NOMO-1 treated with DMSO at 0.1 percent for 48 hours (cell line): ENCODE measurements at regions not wholly inside any gene's neighbourhood (a gene's known extent, or its start where the extent isn't known, plus 50 kb on each side); places are given as distances from the start of the nearest gene placed in this dataset.

ENCODE experiments used
- DNase-seq: peaks from one replicate; lab custom pipeline; 2025; ENCODE audit not compliant: unreplicated experiment; lab: John Stamatoyannopoulos, UW

- DNase-seq, result no peak
Measured at GRCh38 chr17:69880591-69881112, 194.4 kb upstream of the KCNJ16 start.

- DNase-seq, result no peak
Measured at GRCh38 chr17:69882281-69882680, 192.7 kb upstream of the KCNJ16 start.

GRCh38 chr17:69883120-69883519 lies 191.9 kb upstream of the KCNJ16 start:
- DNase-seq, result no peak

GRCh38 chr17:69884356-69884755 lies 190.7 kb upstream of the KCNJ16 start:
- peak; percentile 28 for DNase-seq

GRCh38 chr17:69884846-69885245 lies 190.2 kb upstream of the KCNJ16 start:
- peak; percentile 68 for DNase-seq

GRCh38 chr17:69898601-69899000 lies 176.4 kb upstream of the KCNJ16 start:
- no peak for DNase-seq

- DNase-seq, result no peak
Measured at GRCh38 chr17:69900101-69900500, 174.9 kb upstream of the KCNJ16 start.

- no peak for DNase-seq
Measured at GRCh38 chr17:69900829-69901228, 174.2 kb upstream of the KCNJ16 start.

GRCh38 chr17:69906306-69906705 lies 168.7 kb upstream of the KCNJ16 start:
- no peak for DNase-seq

- DNase-seq, result no peak
Measured at GRCh38 chr17:69907132-69907847, 167.7 kb upstream of the KCNJ16 start.

- DNase-seq, result no peak
Measured at GRCh38 chr17:69908626-69909368, 166.2 kb upstream of the KCNJ16 start.

GRCh38 chr17:69909389-69909788 lies 165.6 kb upstream of the KCNJ16 start:
- DNase-seq, result no peak

GRCh38 chr17:69912805-69913204 lies 162.2 kb upstream of the KCNJ16 start:
- DNase-seq, result no peak

- no peak for DNase-seq
Measured at GRCh38 chr17:69913216-69913615, 161.8 kb upstream of the KCNJ16 start.

GRCh38 chr17:69913616-69914015 lies 161.4 kb upstream of the KCNJ16 start:
- DNase-seq, result no peak

GRCh38 chr17:69914520-69914919 lies 160.5 kb upstream of the KCNJ16 start:
- DNase-seq, result no peak

- DNase-seq, result no peak
Measured at GRCh38 chr17:69916761-69917160, 158.3 kb upstream of the KCNJ16 start.

GRCh38 chr17:69918164-69918563 lies 156.9 kb upstream of the KCNJ16 start:
- DNase-seq, result no peak

- no peak for DNase-seq
Measured at GRCh38 chr17:69919789-69920188, 155.2 kb upstream of the KCNJ16 start.

GRCh38 chr17:69921046-69921445 lies 154.0 kb upstream of the KCNJ16 start:
- DNase-seq, result no peak

GRCh38 chr17:69928611-69929010 lies 146.4 kb upstream of the KCNJ16 start:
- no peak for DNase-seq

- no peak for DNase-seq
Measured at GRCh38 chr17:69936996-69937395, 138.0 kb upstream of the KCNJ16 start.
